D721Med (cell line): ENCODE measurements at regions not wholly inside any gene's neighbourhood (a gene's known extent, or its start where the extent isn't known, plus 50 kb on each side); places are given as distances from the start of the nearest gene placed in this dataset.

ENCODE experiments used
- DNase-seq: peaks from one replicate; pipeline ENCODE4 v3.0.0; 2011; ENCODE audit warnings: low spot score; ENCODE audit not compliant: insufficient read length
- FAIRE-seq: peaks from 2 replicates; lab custom pipeline; 2011; peaks lifted over from hg19 to GRCh38; lab: Jason Lieb, UNC
- CTCF ChIP-seq: IDR thresholded peaks from 2 replicates; pipeline ENCODE4 v1.5.1; 2012; ENCODE audit warnings: mild to moderate bottlenecking, control low read depth; ENCODE audit not compliant: insufficient read depth; ENCODE audit errors: missing control alignments

GRCh38 chr10:75295868-75296441, 60.2 kb upstream of the COMTD1 start:
- no peak for DNase-seq
- no peak for FAIRE-seq
- no peak for TF ChIP-seq CTCF

GRCh38 chr10:75294866-75295701, 59.3 kb upstream of the COMTD1 start:
- TF ChIP-seq CTCF, result peak; percentile 1
- DNase-seq, result no peak
- peak; percentile 6 for FAIRE-seq

GRCh38 chr10:75294518-75294865, 58.7 kb upstream of the COMTD1 start:
- no peak for DNase-seq
- FAIRE-seq, result no peak
- no peak for TF ChIP-seq CTCF

- FAIRE-seq (no peak), DNase-seq (no peak)
- TF ChIP-seq CTCF, result no peak
Observed at GRCh38 chr10:75294031-75294437, 58.3 kb upstream of the COMTD1 start.

- no peak for FAIRE-seq
- TF ChIP-seq CTCF, result no peak
- no peak for DNase-seq
Observed at GRCh38 chr10:75293446-75293820, 57.7 kb upstream of the COMTD1 start.

GRCh38 chr10:75292794-75293445, 57.2 kb upstream of the COMTD1 start:
- no peak for TF ChIP-seq CTCF
- no peak for DNase-seq
- no peak for FAIRE-seq
